GM23248 (cell line): ENCODE measurements at regions not wholly inside any gene's neighbourhood (a gene's known extent, or its start where the extent isn't known, plus 50 kb on each side); places are given as distances from the start of the nearest gene placed in this dataset.
A peak's percentile ranks its signal among the peaks of the same experiment; 100 is the strongest.

Experiments used
- DNase-seq: peaks from one replicate; pipeline ENCODE4 v3.0.0-alpha.2; 2015
- H2AFZ ChIP-seq: fragments of 200-600 bp; sonication (generic); 2 replicates; pipeline ENCODE4 v1.6.1; 2016; ENCODE audit warnings: antibody characterized with exemption
- H3F3A ChIP-seq: fragments of 200-600 bp; sonication (generic); 2 replicates; pipeline ENCODE4 v1.6.1; 2016; ENCODE audit warnings: mild to moderate bottlenecking, antibody characterized with exemption, mixed run types; ENCODE audit not compliant: insufficient read depth
- H3K27ac ChIP-seq: fragments of 200-600 bp; sonication (generic); 2 replicates; pipeline ENCODE4 v1.5.1; 2016; ENCODE audit warnings: mild to moderate bottlenecking
- H3K27me3 ChIP-seq: fragments of 200-600 bp; sonication (generic); replicated peaks from 2 replicates; pipeline ENCODE4 v1.6.1; 2016; ENCODE audit warnings: mild to moderate bottlenecking; ENCODE audit not compliant: insufficient read depth
- H3K36me3 ChIP-seq: fragments of 200-600 bp; sonication (generic); 2 replicates; pipeline ENCODE4 v1.6.1; 2016; ENCODE audit warnings: low read depth, mild to moderate bottlenecking
- H3K4me1 ChIP-seq: fragments of 200-600 bp; sonication (generic); 2 replicates; pipeline ENCODE4 v1.6.1; 2016; ENCODE audit warnings: mild to moderate bottlenecking; ENCODE audit not compliant: insufficient read depth
- H3K4me2 ChIP-seq: fragments of 200-600 bp; sonication (generic); one replicate; pipeline ENCODE4 v1.6.1; 2016; ENCODE audit warnings: mild to moderate bottlenecking; ENCODE audit not compliant: unreplicated experiment
- H3K4me3 ChIP-seq: fragments of 200-600 bp; sonication (generic); 2 replicates; pipeline ENCODE4 v1.5.1; 2016; ENCODE audit warnings: mild to moderate bottlenecking
- H3K79me2 ChIP-seq: fragments of 200-600 bp; sonication (generic); 2 replicates; pipeline ENCODE4 v1.6.1; 2016; ENCODE audit warnings: mild to moderate bottlenecking; ENCODE audit not compliant: insufficient read depth
- H3K9ac ChIP-seq: fragments of 200-600 bp; sonication (generic); 2 replicates; pipeline ENCODE4 v1.6.1; 2016; ENCODE audit warnings: mild to moderate bottlenecking
- H3K9me2 ChIP-seq: fragments of 200-600 bp; sonication (generic); 2 replicates; pipeline ENCODE4 v1.6.1; 2016; ENCODE audit warnings: mixed run types, mild to moderate bottlenecking, moderate library complexity; ENCODE audit not compliant: insufficient read depth
- H3K9me3 ChIP-seq: fragments of 200-600 bp; sonication (generic); one replicate; pipeline ENCODE4 v1.6.1; 2017; ENCODE audit warnings: low read depth
- H4K20me1 ChIP-seq: fragments of 200-600 bp; sonication (generic); 2 replicates; pipeline ENCODE4 v1.6.0; 2016; ENCODE audit not compliant: insufficient read depth
- EZH2 ChIP-seq: fragments of 200-600 bp; sonication (generic); IDR thresholded peaks from 2 replicates; pipeline ENCODE4 v1.6.1; 2018; ENCODE audit warnings: antibody characterized with exemption, mild to moderate bottlenecking; ENCODE audit not compliant: insufficient read depth, poor library complexity, severe bottlenecking
- EZH2phosphoT487 ChIP-seq: fragments of 200-600 bp; sonication (generic); IDR thresholded peaks from 2 replicates; pipeline ENCODE4 v1.6.1; 2018; ENCODE audit warnings: antibody characterized with exemption, moderate library complexity, mild to moderate bottlenecking, low read depth; ENCODE audit not compliant: insufficient read depth
- WGBS, 2 experiments: methylation state at CpG; one replicate each; pipeline ENCODE4 v1.1.6; 2015 to 2017; ENCODE audit warnings: low lambda C conversion rate in 2 of 2, low coverage in 1 of 2; ENCODE audit errors: missing lambda C conversion rate in 2 of 2; 5-methylcytosine and 5-hydroxymethylcytosine counted together
- in situ Hi-C: fragments of 300-500 bp; cut with MboI; formaldehyde crosslinking; loops from 2 replicates; pipeline ENCODE4 v1.15.0; 2020

GRCh38 chr2:64213532-64214275 lies 69.5 kb upstream of the PELI1 start:
- Histone ChIP-seq H3K9ac (no peak overlapping the region), H3K27me3 (0 out of 2 replicates have a peak, but pooled peaks cover 9% of the 10 kb centered on the region), H3K9me3 (no peaks in the 10 kb centered on the region), H3K27ac (no peak overlapping the region), H3F3A (0 out of 2 replicates have a peak, but pooled peaks cover 5% of the 10 kb centered on the region), H3K36me3 (no peaks in the 10 kb centered on the region), H3K4me3 (no peak overlapping the region), H4K20me1 (no peaks in the 10 kb centered on the region), H3K4me1 (no peaks in the 10 kb centered on the region; the same call in 1 of the 2 replicates), H2AFZ (no peak overlapping the region), H3K9me2 (no peaks in the 10 kb centered on the region), H3K4me2 (no peak overlapping the region), H3K79me2 (no peaks in the 10 kb centered on the region)
- no peak for TF ChIP-seq EZH2phosphoT487
- TF ChIP-seq EZH2: no peak
- no peak for DNase-seq
- in situ Hi-C loops: no loop called here
- WGBS, 2 experiments: 87 to 89% methylated on average over 5 of the region's 5 CpGs

DNA sequence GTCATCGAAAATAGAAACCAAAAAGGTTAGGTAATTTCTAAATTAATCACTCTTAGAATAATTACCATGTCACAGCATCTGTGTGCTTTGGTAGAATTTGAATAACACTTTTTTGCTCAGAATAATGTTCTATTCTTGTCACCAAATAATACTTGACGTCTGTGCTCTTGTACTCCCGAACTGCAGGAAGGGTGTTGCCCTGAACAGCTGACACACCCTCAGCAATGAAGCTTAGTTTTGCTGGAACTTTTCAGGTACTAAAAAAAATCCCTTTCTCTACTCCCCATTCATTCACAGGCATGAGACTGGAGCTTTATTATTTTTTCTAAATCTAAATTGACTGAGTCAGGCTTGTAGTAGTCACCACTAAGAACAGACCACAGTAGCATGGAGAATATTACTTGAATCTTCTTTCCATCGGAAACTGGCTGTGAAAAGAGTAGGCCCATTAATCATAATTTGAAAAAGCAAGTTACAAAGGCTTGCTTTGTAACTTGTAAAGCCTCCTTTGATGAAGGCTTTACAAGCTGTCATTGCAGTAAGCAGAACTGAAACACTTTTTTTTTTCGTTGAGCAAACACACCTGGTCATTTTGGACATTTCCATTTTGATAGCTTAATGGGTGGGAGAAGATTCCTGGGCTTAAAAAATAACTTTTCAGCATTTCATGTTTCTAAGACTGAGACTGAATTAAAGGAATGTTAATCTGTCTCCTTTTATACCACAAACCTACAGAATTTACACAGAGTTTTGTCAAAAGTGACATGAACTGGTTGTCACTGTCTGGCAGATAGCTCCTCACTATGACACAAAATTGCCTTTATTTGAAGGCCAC lies 70.3 kb upstream of the PELI1 start:
- Histone ChIP-seq H3K27ac (no peak overlapping the region), H4K20me1 (no peaks in the 10 kb centered on the region), H3K4me2 (no peak overlapping the region), H3K9ac (no peak overlapping the region), H3K36me3 (no peaks in the 10 kb centered on the region), H3K9me2 (no peaks in the 10 kb centered on the region), H2AFZ (no peak overlapping the region), H3K27me3 (0 out of 2 replicates have a peak, but pooled peaks cover 7% of the 10 kb centered on the region), H3F3A (0 out of 2 replicates have a peak, but pooled peaks cover 5% of the 10 kb centered on the region), H3K4me1 (no peaks in the 10 kb centered on the region; the same call in 1 of the 2 replicates), H3K4me3 (no peak overlapping the region), H3K79me2 (no peaks in the 10 kb centered on the region), H3K9me3 (no peaks in the 10 kb centered on the region)
- 76 to 78% methylated on average over 5 of the region's 5 CpGs for WGBS, 2 experiments
- DNase-seq: peak; percentile 18
- TF ChIP-seq EZH2phosphoT487: no peak
- no peak for TF ChIP-seq EZH2
- in situ Hi-C loops: no loop called here

DNA sequence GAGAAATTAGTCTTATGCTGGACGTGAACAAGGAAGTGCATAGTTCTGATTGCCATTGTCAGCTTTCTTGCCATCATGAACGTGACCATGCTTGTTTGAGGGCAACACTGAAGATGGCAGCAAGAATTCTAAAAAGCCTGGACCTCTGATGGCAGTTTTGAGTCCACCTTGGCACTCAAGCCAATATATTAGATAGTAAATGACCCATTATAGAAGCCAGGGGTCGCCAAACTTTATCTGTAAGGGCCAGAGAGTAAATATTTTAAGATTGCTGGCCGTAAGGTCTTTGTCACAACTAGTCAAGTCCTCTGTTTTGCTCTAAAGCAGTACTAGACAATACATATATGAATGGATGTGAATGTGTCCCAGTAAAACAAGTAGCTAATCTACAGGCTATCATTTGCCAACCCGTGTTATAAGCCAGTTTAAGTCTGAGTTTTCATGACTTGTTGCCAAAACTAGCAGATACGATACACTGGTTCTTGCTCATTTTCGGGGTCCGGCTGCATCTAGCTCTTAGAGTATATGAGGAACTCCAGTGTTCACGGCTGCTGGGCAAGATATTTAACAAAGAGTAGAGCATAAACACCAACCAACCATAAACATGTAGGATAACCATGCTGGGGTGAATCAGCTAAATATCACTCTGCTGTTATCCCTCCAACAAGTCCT lies 73.1 kb upstream of the PELI1 start:
- Histone ChIP-seq H3K27ac (no peak overlapping the region), H3K9me3 (no peaks in the 10 kb centered on the region), H3K4me3 (no peak overlapping the region), H3K79me2 (no peaks in the 10 kb centered on the region), H3K9me2 (no peaks in the 10 kb centered on the region), H3F3A (0 out of 2 replicates have a peak, but pooled peaks cover 5% of the 10 kb centered on the region), H2AFZ (no peak overlapping the region), H3K4me1 (no peaks in the 10 kb centered on the region; the same call in 1 of the 2 replicates), H4K20me1 (no peaks in the 10 kb centered on the region), H3K9ac (no peak overlapping the region), H3K27me3 (peaks cover 28% of the 10 kb centered on the region), H3K4me2 (no peak overlapping the region), H3K36me3 (no peaks in the 10 kb centered on the region)
- 76 to 79% methylated on average over 9 of the region's 9 CpGs for WGBS, 2 experiments
- DNase-seq: no peak
- in situ Hi-C loops: no loop called here
- TF ChIP-seq EZH2 (no peak), EZH2phosphoT487 (no peak)

DNA sequence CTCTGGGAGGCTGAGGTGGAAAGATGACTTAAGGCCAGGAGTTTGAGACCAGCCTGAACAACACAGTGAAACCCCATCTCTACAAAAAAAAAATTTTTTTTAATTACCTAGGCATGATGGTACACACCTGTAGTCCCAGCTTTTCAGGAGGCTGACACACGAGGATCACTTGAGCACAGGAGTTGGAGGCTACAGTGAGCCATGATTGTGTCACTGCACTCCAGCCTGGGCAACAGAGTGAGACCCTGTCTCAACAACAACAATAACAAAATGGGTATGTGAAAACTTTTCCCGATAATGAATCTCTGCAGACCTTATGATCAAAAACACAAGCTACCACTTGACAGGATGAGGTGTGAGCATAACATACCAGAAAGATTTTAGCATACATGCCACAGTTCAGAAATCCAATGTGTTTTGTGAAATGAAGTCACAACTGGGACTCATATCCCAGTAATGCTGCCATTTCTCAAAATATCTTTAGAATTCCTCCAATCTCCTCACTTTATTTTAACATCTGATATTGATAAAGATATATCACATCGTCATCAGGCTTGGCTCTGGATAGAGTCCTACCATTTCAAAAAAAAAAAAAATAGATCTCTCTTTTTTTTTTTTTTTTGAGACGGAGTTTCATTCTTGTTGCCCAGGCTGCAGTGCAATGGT lies 74.0 kb upstream of the PELI1 start:
- H3K79me2 ChIP-seq: no peaks in the 10 kb centered on the region
- TF ChIP-seq EZH2: no peak
- TF ChIP-seq EZH2phosphoT487: no peak
- no peak for DNase-seq
- no peaks in the 10 kb centered on the region for H3K9me2 ChIP-seq
- no peaks in the 10 kb centered on the region for H3K36me3 ChIP-seq
- no peaks in the 10 kb centered on the region for H3K9me3 ChIP-seq
- H3K4me3 ChIP-seq: no peak overlapping the region
- WGBS, 2 experiments: 29 to 36% methylated on average over 4 of the region's 4 CpGs
- no peaks in the 10 kb centered on the region for H4K20me1 ChIP-seq
- H3F3A ChIP-seq: no peaks in the 10 kb centered on the region
- no peak overlapping the region for H2AFZ ChIP-seq
- no peaks in the 10 kb centered on the region for H3K4me1 ChIP-seq
- peaks cover 34% of the 10 kb centered on the region for H3K27me3 ChIP-seq
- in situ Hi-C loops: no loop called here
- no peak overlapping the region for H3K9ac ChIP-seq
- no peak overlapping the region for H3K27ac ChIP-seq
- no peak overlapping the region for H3K4me2 ChIP-seq
